ENCODE measurements at regions not wholly inside any gene's neighbourhood (a gene's known extent, or its start where the extent isn't known, plus 50 kb on each side); places are given as distances from the start of the nearest gene placed in this dataset.

DNA sequence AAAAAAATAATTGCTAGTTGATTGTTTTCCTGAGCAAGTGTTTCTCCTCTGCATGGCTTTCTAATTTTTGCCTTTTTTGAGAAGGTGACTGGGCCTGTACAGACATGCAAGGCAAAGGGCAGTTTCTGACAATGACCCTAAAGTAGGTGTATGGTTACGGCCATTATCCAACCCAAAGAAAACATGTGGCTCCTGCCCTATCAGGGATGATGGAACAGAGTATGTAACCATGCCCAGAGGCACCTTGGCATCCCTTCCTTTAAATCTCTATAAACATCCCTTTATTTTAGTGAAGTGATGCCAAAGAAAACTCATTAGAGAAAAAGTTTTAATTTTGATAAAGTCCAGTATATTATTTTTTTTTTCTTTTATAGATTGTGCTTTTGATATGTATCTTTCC lies 217.5 kb downstream of the LPIN1 start:
- TF ChIP-seq, protein P1, sequence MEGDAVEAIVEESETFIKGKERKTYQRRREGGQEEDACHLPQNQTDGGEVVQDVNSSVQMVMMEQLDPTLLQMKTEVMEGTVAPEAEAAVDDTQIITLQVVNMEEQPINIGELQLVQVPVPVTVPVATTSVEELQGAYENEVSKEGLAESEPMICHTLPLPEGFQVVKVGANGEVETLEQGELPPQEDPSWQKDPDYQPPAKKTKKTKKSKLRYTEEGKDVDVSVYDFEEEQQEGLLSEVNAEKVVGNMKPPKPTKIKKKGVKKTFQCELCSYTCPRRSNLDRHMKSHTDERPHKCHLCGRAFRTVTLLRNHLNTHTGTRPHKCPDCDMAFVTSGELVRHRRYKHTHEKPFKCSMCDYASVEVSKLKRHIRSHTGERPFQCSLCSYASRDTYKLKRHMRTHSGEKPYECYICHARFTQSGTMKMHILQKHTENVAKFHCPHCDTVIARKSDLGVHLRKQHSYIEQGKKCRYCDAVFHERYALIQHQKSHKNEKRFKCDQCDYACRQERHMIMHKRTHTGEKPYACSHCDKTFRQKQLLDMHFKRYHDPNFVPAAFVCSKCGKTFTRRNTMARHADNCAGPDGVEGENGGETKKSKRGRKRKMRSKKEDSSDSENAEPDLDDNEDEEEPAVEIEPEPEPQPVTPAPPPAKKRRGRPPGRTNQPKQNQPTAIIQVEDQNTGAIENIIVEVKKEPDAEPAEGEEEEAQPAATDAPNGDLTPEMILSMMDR (IDR thresholded peaks at IDR 0.05; ENCODE audit: borderline replicate concordance, control extremely low read depth, extremely low read depth, insufficient read depth, missing control alignments) = no peak
- in situ Hi-C loops (cut with MboI; ENCODE audit: low sequenced_read_pairs, unreplicated experiment) = no loop called here
- DNase-seq (ENCODE audit: low spot score) = no peak

DNA sequence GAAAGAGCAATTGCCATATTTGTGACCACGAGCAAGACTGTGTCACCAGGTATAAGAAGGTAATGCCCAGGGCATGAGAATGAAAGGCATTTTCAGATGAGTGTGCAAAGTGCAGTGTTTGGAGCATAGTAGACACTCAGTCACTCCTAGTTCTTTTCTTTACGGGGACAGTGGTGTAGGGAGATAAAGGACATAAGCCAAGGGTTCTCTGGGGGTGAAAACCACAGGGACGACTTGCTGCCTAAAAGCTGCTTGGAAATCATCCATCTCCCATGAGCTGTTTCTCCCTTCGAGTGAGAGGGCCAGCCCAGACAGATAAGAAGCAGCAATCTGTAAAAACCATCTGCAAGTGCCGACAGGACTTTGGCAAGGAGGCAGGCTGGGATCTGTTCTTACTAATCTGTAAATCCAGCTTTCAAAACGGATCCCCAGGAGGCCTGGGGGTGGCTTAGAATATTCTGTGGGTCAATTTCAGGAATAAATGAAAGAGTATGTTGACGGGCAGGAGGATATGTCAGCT lies 221.6 kb downstream of the LPIN1 start:
- in situ Hi-C loops (cut with MboI; ENCODE audit: low sequenced_read_pairs, unreplicated experiment) = no loop called here
- TF ChIP-seq, protein P1 (IDR thresholded peaks at IDR 0.05; ENCODE audit: borderline replicate concordance, control extremely low read depth, extremely low read depth, insufficient read depth, missing control alignments) = no peak
- DNase-seq (ENCODE audit: low spot score) = no peak

DNA sequence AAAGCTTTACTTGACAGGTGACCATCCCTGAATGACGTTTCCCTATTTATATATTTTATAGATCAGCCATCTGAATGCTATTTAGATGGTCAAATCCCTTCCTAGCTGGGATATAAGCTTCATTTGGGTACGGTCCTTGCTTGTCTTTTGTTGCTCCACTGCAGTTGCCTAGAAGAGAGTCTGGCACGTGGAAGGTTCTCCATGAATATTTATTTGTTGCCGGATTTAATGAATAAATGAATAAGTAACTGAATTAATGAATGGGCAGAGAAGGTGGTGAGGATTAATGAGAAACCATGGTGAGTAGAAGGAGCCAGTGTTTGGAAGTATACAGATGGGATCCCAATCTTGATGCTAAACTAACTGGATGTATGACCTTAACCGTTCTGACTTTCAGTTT lies 222.1 kb downstream of the LPIN1 start:
- in situ Hi-C loops (cut with MboI; ENCODE audit: low sequenced_read_pairs, unreplicated experiment) = no loop called here
- no peak for DNase-seq (ENCODE audit: low spot score)
- TF ChIP-seq, protein P1 (IDR thresholded peaks at IDR 0.05; ENCODE audit: borderline replicate concordance, control extremely low read depth, extremely low read depth, insufficient read depth, missing control alignments) = no peak

- no peak for DNase-seq (ENCODE audit: low spot score)
- in situ Hi-C loops (cut with MboI; ENCODE audit: low sequenced_read_pairs, unreplicated experiment) = no loop called here
- TF ChIP-seq, protein P1 (IDR thresholded peaks at IDR 0.05; ENCODE audit: borderline replicate concordance, control extremely low read depth, extremely low read depth, insufficient read depth, missing control alignments) = no peak
Measured at GRCh38 chr2:11969774-11970173, 223.3 kb downstream of the LPIN1 start.

DNA sequence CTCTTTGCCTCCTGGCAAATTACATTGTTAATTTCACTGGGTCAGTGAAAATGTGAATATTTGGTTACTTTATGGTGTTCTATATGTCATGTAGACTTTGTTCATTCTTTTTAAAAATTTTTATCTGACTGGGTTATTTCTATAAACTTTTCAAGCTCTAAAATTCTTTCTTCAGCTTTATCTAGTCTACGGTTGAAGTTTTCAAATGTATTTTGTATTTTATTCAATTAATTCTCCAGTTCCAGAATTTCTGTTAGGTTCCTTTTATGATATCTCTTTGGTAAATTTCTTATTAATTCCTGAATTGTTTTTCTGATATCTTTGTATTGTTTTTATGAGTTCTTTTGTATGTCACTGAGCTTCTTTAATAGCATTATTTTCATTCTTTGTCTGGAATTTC lies 228.1 kb downstream of the LPIN1 start:
- no peak for DNase-seq (ENCODE audit: low spot score)
- in situ Hi-C loops (cut with MboI; ENCODE audit: low sequenced_read_pairs, unreplicated experiment) = no loop called here
- TF ChIP-seq, protein P1 (IDR thresholded peaks at IDR 0.05; ENCODE audit: borderline replicate concordance, control extremely low read depth, extremely low read depth, insufficient read depth, missing control alignments) = no peak

GRCh38 chr2:11975373-11975772 lies 228.9 kb downstream of the LPIN1 start:
- DNase-seq (ENCODE audit: low spot score) = no peak
- TF ChIP-seq, protein P1 (IDR thresholded peaks at IDR 0.05; ENCODE audit: borderline replicate concordance, control extremely low read depth, extremely low read depth, insufficient read depth, missing control alignments) = no peak
- in situ Hi-C loops (cut with MboI; ENCODE audit: low sequenced_read_pairs, unreplicated experiment) = no loop called here

- in situ Hi-C loops (cut with MboI; ENCODE audit: low sequenced_read_pairs, unreplicated experiment) = no loop called here
- TF ChIP-seq, protein P1 (IDR thresholded peaks at IDR 0.05; ENCODE audit: borderline replicate concordance, control extremely low read depth, extremely low read depth, insufficient read depth, missing control alignments) = no peak
- DNase-seq (ENCODE audit: low spot score) = no peak
Measured at GRCh38 chr2:11976073-11976472, 229.6 kb downstream of the LPIN1 start.

Data from GM13976 (cell line).